Epithelial cell of prostate (primary cell): ENCODE measurements at regions not wholly inside any gene's neighbourhood (a gene's known extent, or its start where the extent isn't known, plus 50 kb on each side); places are given as distances from the start of the nearest gene placed in this dataset.

Source experiments
- DNase-seq: peaks from one replicate; pipeline ENCODE4 v3.0.0-alpha.2; 2011; ENCODE audit warnings: low read depth, low spot score
- H3K27ac ChIP-seq: fragments of 450-650 bp; 2 replicates; pipeline ENCODE4 v1.5.1; 2017; ENCODE audit warnings: mild to moderate bottlenecking

DNA sequence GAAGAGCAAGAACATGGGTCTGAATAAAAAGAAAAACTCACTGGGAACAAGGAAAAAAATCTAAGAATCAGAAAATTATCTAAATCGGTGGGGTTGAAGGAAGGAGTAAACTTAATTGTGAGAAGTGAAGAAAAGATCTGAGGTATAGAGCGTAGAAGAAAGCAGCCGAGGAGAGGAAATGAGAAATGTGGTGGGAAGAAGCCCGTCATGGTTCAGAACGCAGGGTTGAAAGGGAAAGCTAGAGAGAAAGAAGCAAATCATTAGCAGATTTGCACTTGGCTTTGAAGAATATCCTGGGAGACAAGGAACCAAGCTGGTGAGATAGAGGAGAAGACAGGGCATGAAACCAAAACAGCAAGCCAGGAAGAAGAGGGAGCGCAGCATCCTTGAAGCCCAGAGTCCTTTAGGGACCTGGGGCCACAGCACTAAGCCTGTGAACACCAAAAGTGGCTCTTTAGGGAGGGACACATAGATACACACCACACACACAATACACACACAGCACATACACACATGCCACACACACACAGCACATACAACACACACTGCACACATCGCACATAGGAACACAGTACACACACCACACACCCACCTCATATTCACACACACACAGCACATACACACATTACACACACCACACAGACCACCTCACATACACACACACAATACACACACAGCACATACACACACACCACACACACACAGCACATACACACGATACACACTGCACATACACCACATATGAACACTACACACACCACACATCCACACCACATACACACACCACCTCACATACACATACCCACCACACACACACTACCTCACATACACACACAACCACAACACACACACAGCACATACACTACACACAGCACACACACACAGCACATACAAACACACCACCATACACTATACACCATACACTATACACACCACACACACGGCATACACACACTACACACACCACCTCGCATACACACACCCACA is 274.6 kb downstream of the ETAA1 start:
- DNase-seq: no peak

DNA sequence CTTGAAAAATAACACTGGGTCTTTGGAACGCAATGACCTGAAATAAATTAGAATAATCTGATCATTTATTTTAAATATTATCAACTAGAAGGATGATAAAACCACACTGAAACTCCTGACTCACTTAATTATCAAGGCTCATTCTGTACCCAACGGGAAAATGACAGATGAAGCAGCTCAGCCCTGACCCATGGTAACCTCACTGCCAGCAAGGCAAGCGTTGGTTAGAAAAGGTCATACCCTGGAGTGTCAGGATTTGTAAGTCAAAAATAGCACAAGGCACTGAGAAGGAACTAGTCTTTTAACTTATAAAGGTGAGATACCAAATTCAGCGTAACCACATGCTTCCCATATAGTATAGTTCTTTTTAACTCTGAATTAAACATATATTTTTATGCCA is 277.5 kb downstream of the ETAA1 start:
- no peak for DNase-seq
- H3K27ac ChIP-seq: no peak overlapping the region

More for the DNA sequence above, 274.6 kb downstream of the ETAA1 start:
- H3K27ac ChIP-seq: no peak overlapping the region

DNA sequence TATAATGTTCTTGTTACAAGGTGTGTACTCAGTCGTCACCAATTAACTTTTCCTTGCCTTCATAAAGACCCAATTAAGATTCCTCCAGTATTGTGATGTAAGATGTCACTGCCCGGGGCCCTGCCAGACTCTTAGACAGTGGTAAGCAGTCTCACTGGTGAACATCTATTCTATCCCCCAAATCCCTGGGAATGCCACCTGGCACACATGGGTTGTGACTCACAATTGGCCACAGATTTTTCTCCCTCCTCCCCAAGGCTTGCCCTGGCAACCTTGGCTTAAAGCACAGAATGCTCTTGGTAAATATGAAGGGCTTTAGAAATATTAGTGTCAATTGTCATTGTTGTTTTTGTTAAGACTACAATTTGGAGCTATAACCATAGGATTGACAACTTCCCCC is 287.9 kb downstream of the ETAA1 start:
- no peak overlapping the region for H3K27ac ChIP-seq
- no peak for DNase-seq

- DNase-seq: no peak
- H3K27ac ChIP-seq: no peak overlapping the region
Observed at GRCh38 chr2:67686254-67686653, 289.1 kb downstream of the ETAA1 start.

GRCh38 chr2:67689186-67689585 is 292.1 kb downstream of the ETAA1 start:
- DNase-seq: no peak

GRCh38 chr2:67689651-67690050 is 292.5 kb downstream of the ETAA1 start:
- no peak for DNase-seq
- no peak overlapping the region for H3K27ac ChIP-seq

More at GRCh38 chr2:67689186-67689585, 292.1 kb downstream of the ETAA1 start:
- no peak overlapping the region for H3K27ac ChIP-seq

GRCh38 chr2:67694445-67694844 is 297.3 kb downstream of the ETAA1 start:
- no peak for DNase-seq
- H3K27ac ChIP-seq: no peak overlapping the region

DNA sequence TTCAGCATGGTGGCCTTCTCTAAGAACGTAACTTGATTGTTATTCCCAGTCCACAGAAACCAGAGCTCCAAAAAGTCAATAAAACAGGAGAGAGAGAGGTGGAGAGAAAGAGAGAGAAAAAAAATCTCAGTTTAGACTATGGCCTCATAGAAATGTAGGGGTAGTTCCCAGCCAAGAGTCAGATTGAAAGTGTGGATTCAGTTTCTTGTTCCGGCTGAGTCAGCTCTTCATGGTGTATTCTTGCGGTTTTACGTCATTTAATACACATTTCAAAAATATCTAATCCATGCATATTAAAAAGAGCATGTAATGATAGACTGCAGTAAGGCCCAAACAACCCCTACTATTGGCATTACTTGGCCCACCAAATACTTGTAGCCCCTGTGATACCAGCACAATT is 303.9 kb downstream of the ETAA1 start:
- no peak overlapping the region for H3K27ac ChIP-seq
- DNase-seq: no peak

DNA sequence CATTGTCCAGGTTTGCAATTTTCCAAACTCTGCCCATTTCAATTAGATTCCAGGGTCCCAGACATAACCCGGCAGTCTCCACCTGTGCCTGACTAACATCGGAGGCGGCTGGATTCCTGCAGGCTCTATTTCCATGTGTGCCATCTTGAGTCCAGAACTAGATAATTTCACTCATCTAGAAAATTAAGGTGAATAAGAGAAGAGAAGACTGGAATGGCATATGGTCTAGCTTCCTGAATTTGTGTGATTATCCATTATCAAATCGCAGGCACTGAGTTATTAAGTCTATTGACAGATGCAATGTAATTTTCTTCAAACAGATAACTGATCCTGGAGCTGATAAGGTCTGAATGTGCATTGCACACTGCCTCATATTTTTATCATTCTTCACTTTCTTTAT is 305.2 kb downstream of the ETAA1 start:
- DNase-seq: no peak
- H3K27ac ChIP-seq: no peak overlapping the region

GRCh38 chr2:67702937-67703336 is 305.8 kb downstream of the ETAA1 start:
- H3K27ac ChIP-seq: no peak overlapping the region
- DNase-seq: no peak

GRCh38 chr2:67706082-67706481 is 308.9 kb downstream of the ETAA1 start:
- no peak for DNase-seq
- no peak overlapping the region for H3K27ac ChIP-seq

DNA sequence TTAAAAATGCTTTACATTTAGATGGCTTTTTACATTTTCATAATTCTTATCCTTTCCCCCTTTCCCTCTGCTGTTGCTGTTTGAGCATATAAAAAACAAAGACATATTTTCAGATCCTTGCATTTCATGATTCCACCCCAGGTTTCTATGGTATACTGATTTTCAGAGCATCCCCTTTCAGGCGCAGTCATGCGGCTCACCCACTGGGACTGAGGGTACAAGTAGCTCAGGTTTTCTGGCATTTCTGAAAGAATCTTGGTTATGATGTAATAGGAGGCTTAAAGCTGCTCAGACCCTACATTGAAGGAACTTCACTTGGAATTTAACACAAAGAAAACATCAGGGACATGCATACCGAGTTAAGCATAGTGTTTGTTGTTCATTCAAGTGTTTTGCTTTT is 310.8 kb downstream of the ETAA1 start:
- no peak overlapping the region for H3K27ac ChIP-seq
- no peak for DNase-seq

DNA sequence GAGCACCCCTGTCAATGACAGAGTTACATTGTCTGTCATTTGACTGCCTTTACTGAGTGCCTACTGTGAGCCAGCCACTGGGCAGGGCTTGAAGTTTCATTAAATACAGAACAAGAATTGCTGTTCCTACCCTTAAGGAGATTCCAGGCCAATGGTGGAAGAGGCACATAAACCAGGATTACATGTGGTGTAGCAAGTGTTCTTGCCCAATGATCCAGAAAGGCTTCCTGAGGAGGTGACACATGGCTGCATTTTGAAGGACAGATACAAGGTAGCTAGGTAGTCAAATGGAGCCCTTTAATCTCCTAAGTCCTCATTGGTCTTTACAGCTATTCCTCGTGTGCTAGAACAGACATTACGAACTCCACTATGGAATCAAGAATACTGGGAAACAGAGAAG is 312.7 kb downstream of the ETAA1 start:
- no peak overlapping the region for H3K27ac ChIP-seq
- no peak for DNase-seq

- DNase-seq: no peak
- no peak overlapping the region for H3K27ac ChIP-seq
Observed at GRCh38 chr2:67712484-67712883, 315.4 kb downstream of the ETAA1 start.

DNA sequence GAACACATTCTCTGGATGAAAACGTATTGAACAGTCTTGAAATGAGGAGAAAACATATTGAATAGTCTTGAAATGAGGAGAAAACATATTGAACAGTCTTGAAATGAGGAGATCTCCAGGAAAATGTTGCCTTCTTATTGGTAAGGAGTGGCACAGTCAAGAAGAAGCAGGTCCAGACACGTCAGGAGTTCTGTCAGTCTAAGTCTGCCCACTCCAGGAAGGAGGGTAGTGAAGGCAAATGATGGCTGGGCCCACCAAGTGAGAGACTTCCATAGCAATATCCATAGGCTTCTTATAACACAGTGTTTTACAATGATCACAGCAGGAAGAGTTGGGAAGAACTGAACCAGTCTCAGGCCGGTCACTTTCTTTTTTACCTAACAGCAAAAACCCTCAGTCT is 316.2 kb downstream of the ETAA1 start:
- DNase-seq: peak; percentile 6
- H3K27ac ChIP-seq: no peak overlapping the region

- no peak for DNase-seq
- H3K27ac ChIP-seq: no peak overlapping the region
Observed at GRCh38 chr2:67716895-67717396, 319.8 kb downstream of the ETAA1 start.

GRCh38 chr2:67717692-67718091 is 320.6 kb downstream of the ETAA1 start:
- DNase-seq: no peak
- no peak overlapping the region for H3K27ac ChIP-seq

DNA sequence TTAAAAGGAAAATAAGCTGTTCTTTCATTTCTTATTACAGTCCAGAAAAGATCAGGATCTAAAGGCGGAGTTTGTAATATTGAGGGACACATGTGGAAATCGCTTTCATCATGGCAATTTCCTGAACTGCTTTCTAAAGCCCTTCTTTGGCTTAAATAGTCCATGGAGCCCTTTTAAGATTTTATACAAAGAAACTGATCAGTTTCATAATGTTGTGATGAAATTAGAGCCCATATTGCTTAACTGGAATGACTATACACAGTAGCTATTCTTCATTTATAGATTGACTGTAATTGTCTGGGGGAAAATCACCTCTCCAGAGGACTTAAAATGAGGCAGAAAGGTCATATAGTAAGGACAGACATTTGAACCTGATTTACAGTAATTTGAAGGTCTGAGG is 322.2 kb downstream of the ETAA1 start:
- no peak overlapping the region for H3K27ac ChIP-seq
- no peak for DNase-seq

GRCh38 chr2:67721516-67721915 is 324.4 kb downstream of the ETAA1 start:
- H3K27ac ChIP-seq: no peak overlapping the region
- no peak for DNase-seq

GRCh38 chr2:67724261-67724660 is 327.1 kb downstream of the ETAA1 start:
- no peak for DNase-seq
- no peak overlapping the region for H3K27ac ChIP-seq

DNA sequence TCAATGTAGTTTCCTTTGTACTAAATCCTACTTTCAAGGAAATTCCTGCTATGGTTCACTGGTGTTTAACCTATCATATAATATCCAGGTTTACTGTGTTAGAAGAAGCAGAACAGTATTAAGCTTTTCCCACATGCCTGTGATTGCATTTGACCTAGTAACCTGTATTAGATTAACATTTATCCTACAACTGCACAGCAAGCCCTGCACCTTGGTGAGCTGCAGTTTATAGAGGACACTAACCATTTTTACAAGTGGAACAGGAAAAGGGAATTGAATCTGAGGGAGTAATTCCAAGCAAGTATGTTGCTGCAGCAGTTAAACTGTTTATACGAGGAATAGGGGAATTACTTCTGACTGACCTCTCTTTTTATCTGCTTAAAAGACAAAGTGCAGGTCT is 328.6 kb downstream of the ETAA1 start:
- no peak for DNase-seq
- no peak overlapping the region for H3K27ac ChIP-seq

- no peak overlapping the region for H3K27ac ChIP-seq
Observed at GRCh38 chr2:67726416-67726815, 329.3 kb downstream of the ETAA1 start.

More at GRCh38 chr2:67726416-67726815, 329.3 kb downstream of the ETAA1 start:
- no peak for DNase-seq
